Activated T-cell treated with anti-CD3 and anti-CD28 coated beads, Interleukin-2, amount 50 U/mL, for 48 hours (primary cell): ENCODE measurements at regions not wholly inside any gene's neighbourhood (a gene's known extent, or its start where the extent isn't known, plus 50 kb on each side); places are given as distances from the start of the nearest gene placed in this dataset.

Experiments
- DNase-seq, 2 experiments: peaks; one replicate each; pipeline ENCODE4 v3.0.0-alpha.2; 2020

DNA sequence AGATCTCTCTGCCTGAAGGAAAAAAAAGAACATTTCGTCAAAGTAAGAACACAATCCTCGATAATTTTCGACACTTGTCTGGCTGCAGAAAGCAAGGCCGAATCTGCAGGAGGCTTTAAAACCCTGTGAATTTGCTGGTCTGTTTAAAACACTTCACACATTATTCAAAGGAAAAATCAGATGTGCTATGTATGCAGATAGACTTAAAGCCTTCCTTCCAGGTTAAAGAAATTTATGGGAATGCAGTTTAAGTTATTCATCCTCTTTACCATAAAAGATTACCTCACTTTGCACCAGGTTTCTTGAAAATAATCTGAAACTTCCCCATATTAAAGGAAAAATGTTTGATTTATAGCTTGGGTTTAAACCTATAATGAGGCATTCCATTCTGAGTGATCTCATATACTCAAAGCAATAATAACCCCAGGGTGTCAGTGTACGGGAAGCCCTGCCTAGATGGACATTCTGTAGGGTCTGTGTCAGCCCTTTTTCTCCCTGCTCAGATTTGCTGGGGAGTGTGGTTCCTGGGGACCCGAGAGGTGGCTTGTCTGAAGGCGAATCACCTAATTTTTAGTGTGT is 323.5 kb upstream of the SLC24A2 start:
- DNase-seq: no peak

DNA sequence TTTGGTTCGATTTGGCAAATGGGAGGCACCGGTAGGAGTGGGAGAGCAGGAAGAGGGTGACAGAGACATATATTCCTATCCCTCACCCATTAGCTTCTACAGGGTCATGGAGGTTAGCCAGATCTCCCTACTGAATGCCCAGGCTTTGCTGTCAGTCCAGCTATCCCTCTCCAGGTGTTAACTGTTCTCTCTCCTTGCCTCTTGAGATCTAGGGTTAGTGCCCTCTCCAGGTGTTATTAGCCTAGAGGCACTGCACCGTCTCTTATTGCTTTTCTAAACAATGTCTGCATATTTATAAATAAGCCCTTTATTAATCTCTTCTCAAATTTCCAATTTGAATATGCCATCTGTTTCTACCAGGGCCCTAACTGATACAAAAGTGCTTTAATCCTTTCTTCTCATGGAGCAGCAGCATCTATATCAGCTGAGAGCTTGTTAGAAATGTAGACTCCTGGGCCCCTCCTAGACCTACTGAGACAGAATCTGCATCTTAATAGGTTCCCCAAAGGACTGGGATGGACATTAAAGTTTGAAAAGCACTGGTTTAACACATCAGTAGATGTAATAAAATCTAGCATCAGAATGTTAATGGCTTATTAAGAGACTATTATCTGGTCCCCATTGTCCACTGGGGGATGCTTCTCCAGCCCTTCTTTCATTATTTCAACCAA is 322.5 kb upstream of the SLC24A2 start:
- no peak for DNase-seq

DNA sequence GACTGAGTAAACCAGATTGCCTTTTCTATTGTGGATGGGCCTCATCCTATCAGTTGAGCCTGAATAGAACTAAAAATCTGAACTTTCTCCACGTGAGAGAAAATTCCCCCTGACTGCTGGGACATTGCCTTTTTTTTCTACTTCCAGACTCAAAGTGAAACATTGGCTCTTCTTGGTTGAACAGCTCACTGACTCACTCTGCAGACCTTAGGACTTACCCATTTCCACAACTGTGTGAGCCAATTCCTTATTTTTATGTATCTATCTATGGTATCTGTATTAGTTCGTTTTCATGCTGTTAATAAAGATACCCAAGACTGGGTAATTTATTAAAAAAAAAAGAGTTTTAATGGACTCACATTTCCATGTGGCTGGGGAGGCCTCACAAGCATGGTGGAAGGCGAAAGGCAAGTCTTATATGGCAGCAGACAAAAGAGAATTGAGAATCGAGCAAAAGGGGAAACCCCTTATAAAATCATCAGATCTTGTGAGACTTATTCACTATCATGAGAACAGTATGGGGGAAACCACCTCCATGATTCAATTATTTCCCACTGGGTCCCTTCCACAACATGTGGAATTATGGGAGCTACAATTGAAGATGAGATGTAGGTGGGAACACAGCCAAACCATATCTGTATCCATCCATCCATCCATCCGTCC is 306.7 kb upstream of the SLC24A2 start:
- DNase-seq: no peak

DNA sequence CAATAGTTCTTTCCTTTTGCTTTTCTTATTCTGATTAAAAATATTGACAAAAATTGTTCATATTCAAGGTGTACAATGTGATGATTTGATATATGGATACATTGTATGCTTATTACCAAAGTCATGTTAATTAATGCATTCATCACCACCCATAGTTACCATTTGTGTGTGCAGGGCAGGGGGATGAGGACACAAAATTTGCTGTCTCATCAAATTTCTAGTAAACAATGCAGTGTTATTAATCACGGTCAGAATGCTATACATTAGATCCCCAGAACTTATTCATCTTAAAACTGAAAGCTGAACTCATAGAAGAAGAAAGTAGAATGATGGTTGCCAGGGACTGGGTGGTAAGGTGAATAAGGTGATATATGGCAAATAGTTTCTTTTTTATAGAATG is 303.7 kb upstream of the SLC24A2 start:
- no peak for DNase-seq

DNA sequence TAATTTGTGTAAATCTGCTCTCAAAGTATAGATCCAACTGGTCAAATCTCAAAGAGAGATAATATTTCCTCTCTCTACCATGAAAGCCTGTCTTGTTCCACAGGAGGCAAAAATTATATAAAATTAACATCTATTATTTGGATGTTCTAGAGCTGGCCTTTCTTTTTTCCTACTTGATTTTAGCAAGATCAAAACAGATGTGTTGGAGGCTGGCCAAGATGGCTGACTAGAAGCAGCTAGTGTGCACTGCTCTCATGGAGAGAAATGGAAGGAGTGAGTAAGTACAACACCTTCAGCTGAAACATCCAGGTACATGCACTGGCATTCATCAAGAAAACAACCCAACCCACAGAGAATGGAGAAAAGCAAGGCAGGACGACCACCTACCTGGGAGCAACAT is 298.6 kb upstream of the SLC24A2 start:
- DNase-seq: no peak

DNA sequence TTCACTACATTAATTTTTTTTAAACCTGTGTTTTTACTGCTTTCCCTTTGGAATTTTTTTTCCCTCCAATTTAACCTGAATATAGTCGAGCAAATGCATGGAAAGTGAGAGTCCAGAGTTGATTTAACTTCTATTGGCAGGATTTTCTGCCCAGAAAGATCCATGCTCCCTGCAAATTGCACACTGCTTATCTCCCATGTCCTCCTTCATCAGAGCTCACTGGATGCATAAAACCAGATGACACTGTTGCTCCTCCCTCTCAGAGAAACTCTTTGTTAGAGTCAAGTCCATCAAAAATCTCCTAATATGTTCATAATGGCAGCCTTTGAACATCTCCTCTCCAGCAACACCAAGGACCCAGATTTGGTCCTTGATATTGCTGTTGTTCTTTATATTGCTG is 297.0 kb upstream of the SLC24A2 start:
- DNase-seq: no peak

DNA sequence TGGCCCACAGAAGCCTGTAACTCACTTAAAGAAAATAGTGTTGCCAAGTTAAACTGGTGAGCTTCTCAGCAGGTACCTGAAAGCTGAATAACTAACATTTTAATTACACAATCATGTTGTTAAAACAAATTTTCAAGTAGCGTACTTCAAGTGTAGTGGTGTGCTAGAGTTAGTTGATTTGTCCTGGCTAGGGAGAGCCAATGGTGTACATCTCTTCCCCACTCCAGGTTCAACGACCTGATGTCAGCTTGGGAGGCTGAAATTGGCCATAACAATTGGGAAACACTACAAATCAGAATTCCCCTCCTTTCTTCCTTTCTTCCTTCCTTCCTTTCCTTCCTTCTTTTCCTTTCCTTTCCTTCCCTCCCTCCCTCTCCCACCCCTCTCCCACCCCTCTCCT is 295.3 kb upstream of the SLC24A2 start:
- DNase-seq: no peak

DNA sequence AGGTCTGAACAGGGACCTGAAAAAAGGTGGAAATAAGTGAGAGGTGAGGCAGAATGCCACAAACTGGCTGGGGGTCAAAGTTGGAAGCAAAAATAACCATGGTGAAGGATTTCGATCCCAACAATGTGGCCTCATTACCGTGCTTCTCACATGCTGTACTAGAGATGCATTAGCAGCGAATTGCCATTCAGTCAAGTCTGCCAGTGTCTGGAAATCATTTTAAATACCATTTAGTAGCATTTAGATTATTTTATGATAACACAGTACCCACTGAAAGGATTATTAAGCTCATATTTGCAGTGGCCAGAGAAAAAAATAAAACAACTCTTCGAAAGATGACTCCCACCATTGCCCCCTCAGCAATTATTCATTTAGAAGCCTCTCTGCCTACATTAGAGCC is 294.6 kb upstream of the SLC24A2 start:
- DNase-seq: no peak

DNA sequence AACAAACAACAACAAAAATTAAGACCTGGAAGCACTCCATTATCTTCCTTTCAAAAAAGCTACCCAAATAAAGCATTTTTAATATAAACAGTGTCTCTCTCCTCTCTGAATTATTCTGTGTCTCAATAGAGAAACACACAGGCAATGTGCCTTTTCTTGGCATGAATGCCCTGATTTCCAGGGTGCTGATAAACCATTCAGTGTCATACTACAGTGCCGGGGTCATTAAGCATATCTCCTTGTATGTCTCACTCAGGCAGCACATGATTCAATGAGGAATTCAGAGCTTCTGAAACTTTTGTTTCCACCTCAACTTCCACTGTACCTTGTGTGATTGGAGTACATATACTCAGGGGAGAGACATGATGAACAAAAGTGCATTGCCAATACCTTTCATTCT is 294.0 kb upstream of the SLC24A2 start:
- no peak for DNase-seq

DNA sequence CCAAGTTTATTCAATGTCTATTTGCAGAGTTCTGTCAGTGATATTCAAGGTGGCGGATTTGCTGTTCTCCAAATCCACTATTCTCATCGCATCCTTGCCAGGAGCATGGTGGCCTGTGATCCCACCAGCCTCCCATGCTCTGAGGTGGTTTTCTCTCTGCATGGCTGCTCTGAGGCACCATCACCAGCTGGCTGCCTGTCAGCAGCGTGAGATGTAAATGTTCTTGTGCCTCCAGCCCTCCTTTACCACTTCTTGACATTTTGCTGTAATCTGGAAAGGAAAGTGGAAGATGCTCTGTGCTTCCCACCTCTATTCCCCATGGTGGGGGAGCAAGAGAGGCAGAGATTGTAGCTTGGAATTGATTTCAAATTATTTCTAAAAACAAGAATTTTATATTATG is 293.6 kb upstream of the SLC24A2 start:
- no peak for DNase-seq

DNA sequence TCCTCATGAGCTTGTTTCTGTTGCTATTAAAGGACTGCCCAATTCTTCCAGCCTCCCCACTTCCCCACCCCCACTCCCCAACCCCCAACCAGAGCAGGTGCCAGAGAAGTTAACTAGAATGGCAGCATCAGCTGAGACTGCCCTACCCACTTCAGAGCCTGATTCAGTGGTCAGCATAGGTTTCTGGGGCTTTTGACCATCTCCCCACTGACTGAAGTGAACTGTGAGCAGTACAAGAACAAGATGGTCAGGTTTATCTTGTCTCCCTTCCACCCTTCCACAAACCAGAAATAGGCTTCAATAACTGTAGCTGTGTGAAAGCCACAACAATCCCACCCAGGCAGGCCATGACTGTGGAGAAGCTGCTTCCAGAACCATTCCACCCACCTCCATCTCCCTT is 289.4 kb upstream of the SLC24A2 start:
- DNase-seq: no peak

DNA sequence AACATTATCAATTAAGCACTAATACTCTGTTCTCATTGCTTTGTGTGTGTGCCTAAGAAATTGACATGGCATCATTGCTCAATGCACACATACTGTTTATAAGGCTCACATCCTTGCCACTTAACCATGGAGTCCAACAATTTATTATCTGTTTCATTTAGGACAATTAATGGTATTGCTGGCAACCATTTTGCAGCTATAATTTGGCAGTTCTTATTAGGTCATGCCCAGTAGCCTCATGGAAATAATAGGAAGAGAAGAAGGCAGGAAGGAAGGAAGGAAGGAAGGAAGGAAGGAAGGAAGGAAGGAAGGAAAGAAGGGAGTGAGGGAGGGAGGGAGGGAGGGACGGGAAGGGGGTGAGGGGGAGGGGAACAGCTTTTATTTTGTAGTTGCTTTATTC is 285.5 kb upstream of the SLC24A2 start:
- no peak for DNase-seq

DNA sequence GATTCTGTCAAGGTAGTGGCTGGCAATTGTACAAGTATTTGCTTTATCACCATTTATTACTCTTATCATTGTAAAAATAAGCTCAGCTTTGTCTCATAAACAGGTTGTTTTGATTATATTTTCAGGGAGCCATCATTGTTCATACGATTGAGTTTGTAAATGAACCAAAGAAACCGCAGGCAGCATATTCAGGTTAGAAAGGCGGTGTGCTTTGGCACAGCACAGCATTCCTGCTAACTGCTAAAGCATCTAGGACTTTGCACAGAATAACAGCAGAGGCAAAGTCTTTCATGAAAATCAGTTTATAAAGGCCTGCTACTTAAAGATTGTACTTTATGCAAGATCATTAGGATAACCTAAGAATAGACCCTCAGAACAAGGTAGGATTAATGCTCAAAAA is 281.5 kb upstream of the SLC24A2 start:
- no peak for DNase-seq

DNA sequence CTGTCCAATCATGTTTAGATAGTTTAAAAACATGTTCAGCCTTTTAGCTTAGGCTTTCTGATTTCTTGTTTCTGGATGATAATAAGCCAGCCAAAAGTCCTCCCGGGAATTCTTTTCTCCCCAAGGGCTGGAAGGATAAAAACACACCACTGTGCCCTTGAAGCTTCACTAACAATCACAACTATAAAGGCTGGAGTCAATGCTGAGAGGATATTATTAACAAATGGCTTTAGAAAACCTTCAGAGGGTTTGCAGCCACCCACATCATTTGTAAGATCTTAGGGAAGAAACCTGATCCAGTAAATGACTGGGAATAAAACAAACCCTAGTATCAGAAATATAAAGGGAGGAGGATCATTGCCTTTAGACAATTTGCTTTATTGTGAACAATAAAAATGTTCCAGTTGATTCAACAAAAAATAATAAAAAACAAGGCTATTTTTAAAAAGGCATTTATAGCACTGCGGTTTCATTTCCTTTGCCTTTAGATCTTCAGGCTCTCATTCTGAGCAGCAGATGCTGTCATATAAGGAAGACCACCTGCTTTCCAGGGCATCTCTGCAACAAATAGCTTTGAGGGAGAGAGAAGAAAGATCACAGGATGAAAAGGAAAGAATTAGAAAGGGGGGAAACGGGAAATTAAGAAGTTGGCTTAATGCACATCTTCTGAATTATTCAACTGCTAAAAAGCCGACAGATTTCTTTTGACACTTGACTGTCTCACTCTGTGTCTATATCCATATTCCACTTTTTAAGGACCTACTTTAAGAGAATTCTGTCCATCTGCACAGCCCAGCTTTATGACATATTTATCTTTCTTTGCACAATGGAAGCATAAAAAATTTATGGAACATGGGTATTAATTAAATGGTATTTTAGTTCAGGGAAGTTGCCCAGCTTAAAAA is 277.2 kb upstream of the SLC24A2 start:
- DNase-seq: no peak

DNA sequence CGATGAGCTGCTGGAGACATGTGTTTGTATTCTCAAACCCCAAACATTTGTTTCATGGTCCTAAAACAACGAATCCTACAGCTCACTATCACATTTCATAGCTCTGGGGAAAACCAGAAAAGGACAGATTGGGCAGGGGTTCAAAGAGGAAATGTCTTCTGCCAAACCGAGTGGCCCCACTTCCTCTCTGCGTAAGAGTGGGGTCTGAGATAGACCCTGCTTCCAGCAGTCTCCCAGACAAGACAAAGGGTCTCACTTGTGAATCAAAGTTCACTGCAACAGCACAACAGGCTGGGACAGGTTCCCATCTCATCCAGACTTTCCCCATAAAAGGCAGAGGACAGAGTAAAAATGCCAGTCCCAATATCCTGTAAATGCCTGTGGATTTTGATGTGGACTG is 276.2 kb upstream of the SLC24A2 start:
- no peak for DNase-seq

DNA sequence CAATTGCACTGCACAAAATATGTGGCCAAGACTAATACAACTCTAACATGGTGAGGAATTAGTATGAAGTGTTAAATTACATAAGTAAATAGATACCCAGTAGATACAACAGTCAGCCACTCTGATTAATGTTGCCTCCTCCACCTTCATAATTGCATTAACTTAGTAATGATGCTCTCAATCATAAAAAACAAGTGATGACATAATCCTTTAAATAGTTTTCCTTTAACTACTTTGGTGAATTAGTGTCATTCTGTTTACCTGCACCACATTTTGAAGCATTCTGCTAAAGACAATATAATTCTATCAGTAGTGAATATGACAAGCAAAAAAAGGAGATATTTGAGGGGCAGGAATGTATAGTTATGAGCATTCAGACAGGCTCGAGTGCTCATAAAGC is 265.9 kb upstream of the SLC24A2 start:
- DNase-seq: no peak

DNA sequence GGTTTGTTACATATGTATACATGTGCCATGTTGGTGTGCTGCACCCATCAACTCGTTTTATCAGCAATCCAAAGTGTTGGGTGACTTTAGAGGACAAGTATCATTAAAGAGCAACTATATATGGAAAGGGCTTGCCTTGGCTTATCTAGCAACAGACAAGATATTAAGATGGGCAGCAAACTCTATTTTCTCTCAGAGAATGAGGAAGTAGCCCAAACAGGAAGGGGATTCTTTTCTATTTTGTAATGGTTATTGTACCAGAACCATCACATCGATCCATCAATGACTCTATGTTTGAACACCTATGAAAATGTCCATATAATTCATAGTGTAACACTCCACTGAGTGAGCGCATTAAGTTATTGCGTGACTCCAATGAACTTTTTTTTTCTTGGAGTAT is 260.1 kb upstream of the SLC24A2 start:
- DNase-seq: no peak

DNA sequence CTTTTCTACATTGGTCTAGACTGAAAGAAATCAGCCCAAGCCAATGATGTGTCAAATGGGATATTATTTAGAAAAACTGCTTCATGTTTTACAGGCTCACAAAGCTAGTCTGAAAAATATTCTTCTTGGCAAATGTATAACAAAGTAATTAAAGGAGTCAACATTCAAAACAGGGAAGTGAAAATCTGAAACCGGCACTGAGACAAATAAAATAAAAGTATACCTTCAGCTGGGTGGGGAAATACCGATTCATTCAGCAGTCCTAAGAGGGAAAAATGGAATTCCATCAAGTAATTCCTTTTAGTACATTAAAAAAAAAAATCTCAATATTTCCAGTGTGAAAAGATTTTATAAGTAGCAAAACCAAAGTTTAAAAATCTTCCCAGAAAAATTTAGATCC is 259.6 kb upstream of the SLC24A2 start:
- DNase-seq: no peak

DNA sequence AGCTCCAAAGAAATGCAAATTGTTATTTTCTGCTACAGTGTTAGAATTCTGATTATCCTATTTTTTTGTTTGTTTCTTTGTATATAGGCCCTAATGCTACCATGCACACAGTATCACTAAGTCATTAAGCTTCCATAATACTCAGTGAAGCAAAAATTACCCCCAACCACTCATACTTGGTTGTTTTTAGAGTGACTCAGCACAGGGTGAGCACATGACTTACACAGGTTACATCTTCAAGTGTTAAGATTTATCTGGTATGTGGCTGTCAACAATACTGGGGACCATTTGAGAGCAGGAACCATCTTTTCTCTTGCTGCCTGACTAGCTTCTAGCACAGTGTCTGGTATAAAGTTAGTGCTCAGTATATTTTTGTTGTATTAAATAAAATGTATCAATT is 255.8 kb upstream of the SLC24A2 start:
- DNase-seq: no peak

DNA sequence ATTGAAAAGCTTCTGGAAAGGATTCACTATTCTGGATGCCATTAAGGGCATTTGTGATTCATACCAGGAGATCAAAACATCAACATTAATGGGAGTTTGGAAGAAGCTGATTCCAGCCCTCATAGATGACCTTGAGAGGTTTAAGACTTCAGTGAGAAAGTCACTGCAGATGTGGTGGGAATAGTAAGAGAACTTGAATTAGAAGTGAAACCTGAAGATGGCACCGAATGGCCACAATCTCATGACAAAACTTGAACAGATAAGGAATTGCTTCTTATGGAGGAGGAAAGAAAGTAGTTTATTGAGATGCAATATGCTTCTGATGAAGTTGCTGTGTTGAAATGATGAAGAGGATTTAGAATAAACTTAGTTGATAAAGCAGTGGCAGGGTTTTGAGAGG is 254.6 kb upstream of the SLC24A2 start:
- DNase-seq: no peak

DNA sequence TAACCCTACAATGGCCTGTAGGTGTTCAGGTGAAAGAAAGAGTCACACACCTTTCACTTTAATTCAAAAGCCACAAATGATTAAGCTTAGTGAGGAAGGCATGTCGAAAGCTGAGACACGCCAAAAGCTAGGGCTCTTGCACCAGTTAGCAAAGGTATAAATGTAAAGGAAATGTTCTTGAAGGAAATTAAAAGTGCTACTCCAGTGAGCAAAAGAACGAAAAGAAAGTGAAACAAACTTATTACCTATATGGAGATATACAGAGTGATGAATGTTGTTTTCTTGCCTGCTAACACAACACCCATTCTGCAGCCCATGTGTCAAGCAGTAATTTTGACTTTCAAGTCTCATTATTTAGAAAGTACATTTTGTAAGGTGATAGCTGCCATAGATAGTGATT is 254.2 kb upstream of the SLC24A2 start:
- no peak for DNase-seq

DNA sequence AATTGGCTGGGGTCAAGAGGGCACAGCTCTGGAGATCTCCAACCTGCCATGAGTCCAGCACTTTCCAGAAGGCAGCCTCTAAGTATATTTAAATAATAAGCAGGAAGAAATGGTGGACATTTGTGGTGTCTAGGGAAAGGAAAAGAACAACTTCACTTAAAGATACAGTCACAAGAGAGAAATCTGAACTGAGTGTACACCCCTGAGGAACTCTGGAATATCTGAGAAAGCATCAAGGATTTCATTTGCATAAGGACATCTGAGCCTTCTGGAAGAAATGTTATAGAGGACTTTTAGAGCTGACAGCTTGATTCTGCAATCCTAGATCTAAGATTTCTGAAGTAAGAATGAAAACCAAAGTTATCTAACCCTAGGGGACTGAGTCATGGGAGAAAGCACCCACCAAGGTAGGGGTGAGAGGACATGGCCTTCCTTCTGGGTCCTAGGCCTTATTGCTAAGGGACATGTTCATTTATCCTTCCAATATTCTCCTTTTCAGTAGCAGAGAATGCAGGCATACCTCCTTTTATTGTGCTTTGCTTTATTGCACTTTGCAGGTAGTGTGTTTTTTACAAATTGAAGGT is 253.4 kb upstream of the SLC24A2 start:
- DNase-seq: no peak

DNA sequence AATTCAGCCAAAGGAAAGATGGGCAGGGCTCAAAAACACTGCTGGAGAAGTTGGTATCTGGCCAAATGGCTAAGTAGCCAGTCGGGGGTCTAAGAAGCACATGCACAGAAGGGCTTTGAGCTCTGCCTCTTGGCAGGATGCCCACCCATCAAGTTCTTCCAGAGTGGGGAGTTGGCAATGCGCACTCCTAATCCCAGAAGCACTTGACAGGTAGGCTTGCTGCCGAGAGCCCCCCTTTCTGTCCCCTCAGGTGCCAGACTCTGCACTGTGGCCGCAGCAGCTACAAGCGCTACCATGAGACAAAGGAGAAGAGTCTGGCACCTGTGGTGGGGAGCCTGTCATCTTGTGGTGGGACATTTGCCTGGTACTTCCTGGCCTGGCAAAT is 252.9 kb upstream of the SLC24A2 start:
- no peak for DNase-seq
